ENCODE measurements at regions not wholly inside any gene's neighbourhood (a gene's known extent, or its start where the extent isn't known, plus 50 kb on each side); places are given as distances from the start of the nearest gene placed in this dataset.

DNA sequence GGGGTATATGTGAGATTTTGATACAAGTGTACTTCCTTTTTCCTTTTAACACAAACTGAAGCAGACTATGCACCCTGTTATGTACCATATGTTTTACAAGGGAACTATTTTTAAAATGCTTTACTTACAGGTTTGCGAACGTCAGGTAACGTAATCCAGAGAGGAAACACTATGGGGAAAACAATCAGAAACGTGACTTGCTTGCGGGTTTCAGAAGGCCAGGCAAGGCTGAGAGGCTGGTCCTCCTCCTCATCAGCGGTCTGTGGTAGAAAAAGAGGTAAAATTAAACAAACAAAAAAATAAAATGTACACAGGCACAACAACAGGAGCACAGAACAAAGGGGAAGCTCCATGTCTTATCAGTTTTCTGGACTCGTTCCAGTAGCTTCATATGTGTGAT, 141.2 kb downstream of the ACER2 start:
- H2BK5ac ChIP-seq (ENCODE audit: low read length): no peak overlapping the region
- no peak overlapping the region for H3K4me2 ChIP-seq (ENCODE audit: low read length)
- H2AK5ac ChIP-seq (ENCODE audit: low read length): no peak overlapping the region
- H4K5ac ChIP-seq (ENCODE audit: low read length): no peak overlapping the region
- H3K27me3 ChIP-seq (ENCODE audit: insufficient read depth, low read length, poor library complexity): no peaks in the 10 kb centered on the region
- H3K36me3 ChIP-seq (ENCODE audit: control insufficient read depth, insufficient read depth, low read length): no peaks in the 10 kb centered on the region
- H3K23ac ChIP-seq (ENCODE audit: low read length): no peak overlapping the region
- H3K9ac ChIP-seq (ENCODE audit: low read length): no peak overlapping the region
- no peaks in the 10 kb centered on the region for H3K79me2 ChIP-seq (ENCODE audit: control insufficient read depth, insufficient read depth, low read length)
- no peak overlapping the region for H3K4ac ChIP-seq (ENCODE audit: low read depth, low read length)
- H3K18ac ChIP-seq (ENCODE audit: low read length): no peak overlapping the region
- no peak overlapping the region for H3K4me3 ChIP-seq (ENCODE audit: low read length)
- H3K4me1 ChIP-seq (ENCODE audit: control insufficient read depth, low read depth, low read length): no peaks in the 10 kb centered on the region
- no peak overlapping the region for H3K27ac ChIP-seq (ENCODE audit: low read depth, low read length)
- H4K8ac ChIP-seq (ENCODE audit: low read depth, low read length): no peak overlapping the region
- no peak for DNase-seq
- H3K79me1 ChIP-seq (ENCODE audit: low read length): no peaks in the 10 kb centered on the region
- H2BK120ac ChIP-seq (ENCODE audit: low read depth, low read length): no peak overlapping the region
- H2BK15ac ChIP-seq (replicated peaks; ENCODE audit: low read depth): no peak overlapping the region
- H3K56ac ChIP-seq (ENCODE audit: low read length): no peak overlapping the region
- no CpG with 5 or more reads among the region's 7 CpGs for WGBS (ENCODE audit: extremely low coverage, insufficient coverage, low lambda C conversion rate)

DNA sequence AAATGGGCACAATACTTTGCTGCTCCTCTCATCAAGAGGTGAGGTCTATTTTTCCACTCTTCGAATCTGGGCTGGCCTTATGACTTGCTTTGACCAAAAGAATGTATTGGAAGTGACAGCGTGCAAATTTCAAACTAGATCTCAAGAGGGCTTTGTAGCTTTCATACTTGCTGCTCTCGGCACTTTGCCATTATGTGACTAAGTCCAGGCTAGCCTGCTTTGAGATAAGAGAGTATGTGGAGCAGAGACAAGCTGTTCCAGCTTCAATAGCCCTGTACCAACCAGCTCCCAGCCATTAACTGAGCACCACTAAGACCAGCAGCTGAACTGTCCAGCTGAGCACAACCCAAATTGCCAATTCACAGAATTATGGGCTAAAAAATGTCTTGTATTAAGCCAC, 124.6 kb downstream of the ACER2 start:
- Histone ChIP-seq H2BK5ac (ENCODE audit: low read length) (no peak overlapping the region), H3K27me3 (ENCODE audit: insufficient read depth, low read length, poor library complexity) (no peaks in the 10 kb centered on the region), H3K9ac (ENCODE audit: low read length) (no peak overlapping the region), H3K18ac (ENCODE audit: low read length) (no peak overlapping the region), H2AK5ac (ENCODE audit: low read length) (no peak overlapping the region), H4K5ac (ENCODE audit: low read length) (no peak overlapping the region), H2BK15ac (replicated peaks; ENCODE audit: low read depth) (no peak overlapping the region), H4K8ac (ENCODE audit: low read depth, low read length) (no peak overlapping the region), H3K56ac (ENCODE audit: low read length) (no peak overlapping the region), H3K23ac (ENCODE audit: low read length) (no peak overlapping the region), H3K4ac (ENCODE audit: low read depth, low read length) (no peak overlapping the region), H3K79me2 (ENCODE audit: control insufficient read depth, insufficient read depth, low read length) (no peaks in the 10 kb centered on the region), H3K79me1 (ENCODE audit: low read length) (no peaks in the 10 kb centered on the region), H3K4me3 (ENCODE audit: low read length) (no peak overlapping the region), H3K4me2 (ENCODE audit: low read length) (no peak overlapping the region), H3K27ac (ENCODE audit: low read depth, low read length) (no peak overlapping the region), H3K36me3 (ENCODE audit: control insufficient read depth, insufficient read depth, low read length) (no peaks in the 10 kb centered on the region), H3K4me1 (ENCODE audit: control insufficient read depth, low read depth, low read length) (no peaks in the 10 kb centered on the region), H2BK120ac (ENCODE audit: low read depth, low read length) (no peak overlapping the region)
- WGBS (ENCODE audit: extremely low coverage, insufficient coverage, low lambda C conversion rate): no CpG with 5 or more reads among the region's 3 CpGs
- DNase-seq: no peak

DNA sequence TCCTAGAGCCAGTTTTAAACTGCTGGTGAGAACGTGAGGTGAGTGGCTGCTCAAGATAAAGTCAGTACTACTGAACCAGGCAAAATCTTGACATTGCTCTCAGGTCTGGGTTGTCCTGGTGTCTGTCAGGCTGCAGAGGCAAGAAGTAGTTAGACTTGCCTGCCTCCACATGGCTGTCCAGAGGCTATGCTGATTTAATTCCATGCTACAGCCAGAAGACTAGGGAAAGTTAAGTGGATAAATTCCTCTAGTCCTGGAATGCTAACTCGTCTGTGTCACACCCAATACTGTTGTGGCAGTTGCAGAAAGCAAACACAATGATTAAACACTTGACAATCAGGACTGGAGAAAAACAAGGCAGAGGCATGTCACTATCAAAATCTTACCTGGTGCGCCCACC, 118.9 kb downstream of the ACER2 start:
- Histone ChIP-seq H3K27me3 (ENCODE audit: insufficient read depth, low read length, poor library complexity) (no peaks in the 10 kb centered on the region), H3K4me3 (ENCODE audit: low read length) (no peak overlapping the region), H3K4me1 (ENCODE audit: control insufficient read depth, low read depth, low read length) (no peaks in the 10 kb centered on the region), H3K4me2 (ENCODE audit: low read length) (no peak overlapping the region), H2BK120ac (ENCODE audit: low read depth, low read length) (no peak overlapping the region), H3K79me2 (ENCODE audit: control insufficient read depth, insufficient read depth, low read length) (no peaks in the 10 kb centered on the region), H4K5ac (ENCODE audit: low read length) (no peak overlapping the region), H2AK5ac (ENCODE audit: low read length) (no peak overlapping the region), H4K8ac (ENCODE audit: low read depth, low read length) (no peak overlapping the region), H3K4ac (ENCODE audit: low read depth, low read length) (no peak overlapping the region), H2BK5ac (ENCODE audit: low read length) (no peak overlapping the region), H3K79me1 (ENCODE audit: low read length) (no peaks in the 10 kb centered on the region), H3K9ac (ENCODE audit: low read length) (no peak overlapping the region), H3K36me3 (ENCODE audit: control insufficient read depth, insufficient read depth, low read length) (no peaks in the 10 kb centered on the region), H3K18ac (ENCODE audit: low read length) (no peak overlapping the region), H3K23ac (ENCODE audit: low read length) (no peak overlapping the region), H3K56ac (ENCODE audit: low read length) (no peak overlapping the region), H2BK15ac (replicated peaks; ENCODE audit: low read depth) (no peak overlapping the region), H3K27ac (ENCODE audit: low read depth, low read length) (no peak overlapping the region)
- peak; percentile 18 for DNase-seq
- no CpG with 5 or more reads among the region's 3 CpGs for WGBS (ENCODE audit: extremely low coverage, insufficient coverage, low lambda C conversion rate)

DNA sequence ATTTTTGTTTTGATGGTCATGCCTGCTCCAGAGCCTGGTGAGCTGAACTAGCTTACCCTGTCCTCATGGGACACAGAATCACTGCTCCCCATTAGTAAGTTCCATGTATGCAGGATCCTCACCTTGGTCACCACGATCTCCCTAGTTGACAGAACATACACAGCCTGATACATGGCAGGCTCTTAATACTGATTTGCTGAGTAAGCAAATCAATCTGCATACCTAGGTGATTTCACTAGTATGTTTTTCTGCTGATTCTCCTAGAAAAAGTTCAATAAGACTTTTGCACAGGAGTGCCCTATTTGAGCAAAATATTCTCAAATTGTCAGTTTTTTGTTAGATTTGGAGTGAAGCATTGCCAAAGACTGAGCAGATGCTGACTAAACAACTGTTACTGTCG, 113.7 kb downstream of the ACER2 start:
- no peak overlapping the region for H2BK120ac ChIP-seq (ENCODE audit: low read depth, low read length)
- H3K23ac ChIP-seq (ENCODE audit: low read length): no peak overlapping the region
- no peak overlapping the region for H3K18ac ChIP-seq (ENCODE audit: low read length)
- no peak overlapping the region for H3K9ac ChIP-seq (ENCODE audit: low read length)
- no peaks in the 10 kb centered on the region for H3K27me3 ChIP-seq (ENCODE audit: insufficient read depth, low read length, poor library complexity)
- H3K36me3 ChIP-seq (ENCODE audit: control insufficient read depth, insufficient read depth, low read length): no peaks in the 10 kb centered on the region
- H3K4me3 ChIP-seq (ENCODE audit: low read length): no peak overlapping the region
- H3K4me1 ChIP-seq (ENCODE audit: control insufficient read depth, low read depth, low read length): no peaks in the 10 kb centered on the region
- no peak overlapping the region for H2AK5ac ChIP-seq (ENCODE audit: low read length)
- no peak overlapping the region for H3K4ac ChIP-seq (ENCODE audit: low read depth, low read length)
- H3K27ac ChIP-seq (ENCODE audit: low read depth, low read length): no peak overlapping the region
- H3K56ac ChIP-seq (ENCODE audit: low read length): no peak overlapping the region
- no peak overlapping the region for H2BK5ac ChIP-seq (ENCODE audit: low read length)
- no peak overlapping the region for H2BK15ac ChIP-seq (replicated peaks; ENCODE audit: low read depth)
- WGBS (ENCODE audit: extremely low coverage, insufficient coverage, low lambda C conversion rate): no CpG with 5 or more reads among the region's 2 CpGs
- no peak overlapping the region for H4K5ac ChIP-seq (ENCODE audit: low read length)
- H3K79me1 ChIP-seq (ENCODE audit: low read length): no peaks in the 10 kb centered on the region
- H3K4me2 ChIP-seq (ENCODE audit: low read length): no peak overlapping the region
- no peak overlapping the region for H4K8ac ChIP-seq (ENCODE audit: low read depth, low read length)
- H3K79me2 ChIP-seq (ENCODE audit: control insufficient read depth, insufficient read depth, low read length): no peaks in the 10 kb centered on the region
- no peak for DNase-seq

DNA sequence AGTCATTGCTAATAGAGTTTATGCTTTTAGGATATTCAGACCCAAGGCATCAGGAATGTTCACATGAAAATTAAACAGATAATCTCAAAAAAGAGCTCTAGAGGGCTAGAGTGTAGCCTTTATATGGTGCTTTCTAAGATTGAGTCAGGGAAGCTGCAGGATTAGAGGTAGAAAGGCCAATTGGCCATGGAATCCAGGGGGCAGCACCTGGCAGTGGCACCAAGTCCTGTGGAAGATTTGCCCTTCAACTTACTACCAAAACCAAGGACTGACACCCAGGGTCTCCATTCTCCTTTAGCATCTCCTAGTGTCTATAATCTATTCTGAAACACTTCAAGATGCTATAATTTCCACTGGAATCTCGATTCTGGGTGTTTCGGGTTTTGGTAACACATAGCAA, 112.4 kb downstream of the ACER2 start:
- Histone ChIP-seq H3K79me2 (ENCODE audit: control insufficient read depth, insufficient read depth, low read length) (no peaks in the 10 kb centered on the region), H3K56ac (ENCODE audit: low read length) (no peak overlapping the region), H3K27ac (ENCODE audit: low read depth, low read length) (no peak overlapping the region), H4K8ac (ENCODE audit: low read depth, low read length) (no peak overlapping the region), H3K27me3 (ENCODE audit: insufficient read depth, low read length, poor library complexity) (no peaks in the 10 kb centered on the region), H3K4me1 (ENCODE audit: control insufficient read depth, low read depth, low read length) (no peaks in the 10 kb centered on the region), H3K23ac (ENCODE audit: low read length) (no peak overlapping the region), H3K36me3 (ENCODE audit: control insufficient read depth, insufficient read depth, low read length) (no peaks in the 10 kb centered on the region), H3K9ac (ENCODE audit: low read length) (no peak overlapping the region), H2AK5ac (ENCODE audit: low read length) (no peak overlapping the region), H2BK5ac (ENCODE audit: low read length) (no peak overlapping the region), H3K79me1 (ENCODE audit: low read length) (no peaks in the 10 kb centered on the region), H2BK15ac (replicated peaks; ENCODE audit: low read depth) (no peak overlapping the region), H3K18ac (ENCODE audit: low read length) (no peak overlapping the region), H2BK120ac (ENCODE audit: low read depth, low read length) (no peak overlapping the region), H3K4me2 (ENCODE audit: low read length) (no peak overlapping the region), H4K5ac (ENCODE audit: low read length) (no peak overlapping the region), H3K4me3 (ENCODE audit: low read length) (no peak overlapping the region), H3K4ac (ENCODE audit: low read depth, low read length) (no peak overlapping the region)
- WGBS (ENCODE audit: extremely low coverage, insufficient coverage, low lambda C conversion rate): no CpG with 5 or more reads among the region's 2 CpGs
- DNase-seq: no peak

DNA sequence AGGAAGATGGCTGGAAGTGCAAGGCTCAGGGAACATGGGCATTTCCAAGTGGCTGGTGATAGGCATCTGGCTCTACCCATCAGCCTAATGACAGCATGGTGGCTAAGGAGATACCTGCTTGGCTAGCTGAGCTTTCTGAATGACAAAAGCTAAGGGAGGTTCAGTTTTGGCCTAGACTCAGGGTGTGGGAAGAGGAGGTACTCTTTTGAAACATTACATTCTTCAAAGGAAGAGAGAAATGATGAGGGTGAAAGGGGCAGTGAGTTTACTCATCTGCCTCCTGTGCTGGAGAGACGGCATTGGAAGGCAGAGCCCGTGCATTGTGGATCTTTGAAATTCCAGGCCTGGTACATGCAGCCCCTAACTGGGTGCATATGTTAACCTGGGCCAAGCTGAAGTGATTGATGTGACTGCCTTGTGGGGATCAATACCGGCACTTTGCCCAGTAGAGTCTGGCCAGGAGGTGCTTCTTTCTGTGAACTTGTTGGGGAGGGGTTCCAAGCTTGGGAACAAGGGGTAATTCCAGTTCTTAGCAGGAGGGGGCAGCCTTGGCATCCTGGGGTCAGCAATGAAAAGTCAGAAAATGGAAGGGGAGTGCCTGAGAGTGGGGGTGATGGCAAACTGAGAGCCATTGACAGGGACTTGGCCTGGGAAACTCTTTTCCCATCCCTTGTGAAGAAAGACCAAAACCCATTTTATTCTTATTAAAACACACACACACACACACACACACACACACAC, 108.6 kb downstream of the ACER2 start:
- no peak overlapping the region for H3K18ac ChIP-seq (ENCODE audit: low read length)
- no peak overlapping the region for H3K56ac ChIP-seq (ENCODE audit: low read length)
- no peak overlapping the region for H2BK15ac ChIP-seq (replicated peaks; ENCODE audit: low read depth)
- no CpG with 5 or more reads among the region's 3 CpGs for WGBS (ENCODE audit: extremely low coverage, insufficient coverage, low lambda C conversion rate)
- H2AK5ac ChIP-seq (ENCODE audit: low read length): no peak overlapping the region
- H4K8ac ChIP-seq (ENCODE audit: low read depth, low read length): no peak overlapping the region
- no peaks in the 10 kb centered on the region for H3K4me1 ChIP-seq (ENCODE audit: control insufficient read depth, low read depth, low read length)
- H4K5ac ChIP-seq (ENCODE audit: low read length): no peak overlapping the region
- H3K4me3 ChIP-seq (ENCODE audit: low read length): no peak overlapping the region
- H3K9ac ChIP-seq (ENCODE audit: low read length): no peak overlapping the region
- H3K23ac ChIP-seq (ENCODE audit: low read length): no peak overlapping the region
- no peak overlapping the region for H2BK120ac ChIP-seq (ENCODE audit: low read depth, low read length)
- no peak overlapping the region for H2BK5ac ChIP-seq (ENCODE audit: low read length)
- H3K79me1 ChIP-seq (ENCODE audit: low read length): no peaks in the 10 kb centered on the region
- peak; percentile 70 for DNase-seq
- no peaks in the 10 kb centered on the region for H3K79me2 ChIP-seq (ENCODE audit: control insufficient read depth, insufficient read depth, low read length)
- no peak overlapping the region for H3K4me2 ChIP-seq (ENCODE audit: low read length)
- H3K4ac ChIP-seq (ENCODE audit: low read depth, low read length): no peak overlapping the region
- no peaks in the 10 kb centered on the region for H3K36me3 ChIP-seq (ENCODE audit: control insufficient read depth, insufficient read depth, low read length)
- no peak overlapping the region for H3K27ac ChIP-seq (ENCODE audit: low read depth, low read length)
- no peaks in the 10 kb centered on the region for H3K27me3 ChIP-seq (ENCODE audit: insufficient read depth, low read length, poor library complexity)
